ENCODE measurements at regions not wholly inside any gene's neighbourhood (a gene's known extent, or its start where the extent isn't known, plus 50 kb on each side); places are given as distances from the start of the nearest gene placed in this dataset.

GRCh38 chr4:41471126-41472071, 66.6 kb upstream of the LIMCH1 start:
- Histone ChIP-seq H3K4me3 (ENCODE audit: low read length) (no peak overlapping the region), H2AFZ (ENCODE audit: low read depth, low read length) (no peak overlapping the region), H3K9me3 (ENCODE audit: low read length) (peaks cover 2% of the 10 kb centered on the region), H3K27me3 (ENCODE audit: insufficient read depth, low read length) (no peaks in the 10 kb centered on the region), H3K4me1 (ENCODE audit: insufficient read depth, low read length) (peaks cover 43% of the 10 kb centered on the region), H3K36me3 (ENCODE audit: insufficient read depth, low read length) (no peaks in the 10 kb centered on the region)

GRCh38 chr4:41472081-41472480, 65.9 kb upstream of the LIMCH1 start:
- Histone ChIP-seq H3K27me3 (ENCODE audit: insufficient read depth, low read length) (no peaks in the 10 kb centered on the region), H3K4me1 (ENCODE audit: insufficient read depth, low read length) (peaks cover 50% of the 10 kb centered on the region), H3K36me3 (ENCODE audit: insufficient read depth, low read length) (no peaks in the 10 kb centered on the region), H2AFZ (ENCODE audit: low read depth, low read length) (no peak overlapping the region), H3K9me3 (ENCODE audit: low read length) (peaks cover 2% of the 10 kb centered on the region), H3K4me3 (ENCODE audit: low read length) (no peak overlapping the region)

- H3K36me3 ChIP-seq (ENCODE audit: insufficient read depth, low read length): no peaks in the 10 kb centered on the region
- peaks cover 2% of the 10 kb centered on the region for H3K9me3 ChIP-seq (ENCODE audit: low read length)
- H2AFZ ChIP-seq (ENCODE audit: low read depth, low read length): no peak overlapping the region
- no peak overlapping the region for H3K4me3 ChIP-seq (ENCODE audit: low read length)
- H3K27me3 ChIP-seq (ENCODE audit: insufficient read depth, low read length): no peaks in the 10 kb centered on the region
- peaks cover 47% of the 10 kb centered on the region for H3K4me1 ChIP-seq (ENCODE audit: insufficient read depth, low read length)
These were observed 64.8 kb upstream of the LIMCH1 start for GRCh38 chr4:41473176-41473575.

DNA sequence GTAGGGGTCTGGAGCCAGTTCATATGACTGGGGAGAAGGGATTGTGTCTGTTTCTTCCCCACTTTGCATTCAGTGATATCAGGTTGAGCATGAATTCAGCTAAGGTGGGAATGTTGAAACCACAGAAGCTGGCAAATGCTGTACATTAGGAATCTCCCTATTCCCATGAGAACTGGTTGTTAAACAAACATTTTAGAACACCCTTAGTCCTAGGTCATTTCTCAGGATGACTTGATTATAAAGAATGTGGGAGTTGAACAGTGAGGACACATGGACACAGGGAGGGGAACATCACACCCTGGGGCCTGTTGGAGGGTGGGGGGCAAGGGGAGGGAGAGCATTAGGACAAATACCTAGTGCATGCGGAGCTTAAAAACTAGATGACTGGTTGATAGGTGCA, 62.6 kb upstream of the LIMCH1 start:
- peaks cover 39% of the 10 kb centered on the region for H3K4me1 ChIP-seq (ENCODE audit: insufficient read depth, low read length)
- H2AFZ ChIP-seq (ENCODE audit: low read depth, low read length): no peak overlapping the region
- no peaks in the 10 kb centered on the region for H3K9me3 ChIP-seq (ENCODE audit: low read length)
- no peaks in the 10 kb centered on the region for H3K27me3 ChIP-seq (ENCODE audit: insufficient read depth, low read length)
- no peaks in the 10 kb centered on the region for H3K36me3 ChIP-seq (ENCODE audit: insufficient read depth, low read length)
- no peak overlapping the region for H3K4me3 ChIP-seq (ENCODE audit: low read length)

DNA sequence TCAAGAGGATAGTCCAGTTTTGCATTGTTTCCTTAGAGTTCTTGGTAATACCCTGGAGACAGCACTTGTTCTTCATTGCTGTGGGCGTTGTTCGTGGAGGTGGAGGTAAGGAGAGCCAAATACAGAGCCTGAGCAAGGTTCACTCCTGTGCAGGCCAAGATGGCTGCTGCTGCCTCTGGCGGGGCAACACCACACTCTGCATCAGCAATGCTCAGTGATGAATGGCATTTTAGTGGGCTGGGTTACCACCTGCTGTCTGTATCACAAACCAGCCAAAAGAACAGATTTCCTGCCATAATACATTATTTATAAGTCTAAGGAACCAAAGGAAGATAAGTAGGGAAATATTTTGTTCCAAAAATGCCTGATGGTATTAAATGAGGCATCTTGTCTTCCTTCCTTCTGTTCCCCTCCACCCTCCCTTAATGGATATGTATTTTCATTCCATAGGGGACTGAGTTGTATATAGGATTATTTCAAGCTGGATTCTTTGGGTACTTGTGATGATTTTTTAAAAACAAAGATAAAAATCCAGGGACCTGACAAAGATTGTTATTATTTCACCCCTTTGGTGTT, 61.6 kb upstream of the LIMCH1 start:
- no peak overlapping the region for H3K4me3 ChIP-seq (ENCODE audit: low read length)
- H2AFZ ChIP-seq (ENCODE audit: low read depth, low read length): no peak overlapping the region
- no peaks in the 10 kb centered on the region for H3K27me3 ChIP-seq (ENCODE audit: insufficient read depth, low read length)

DNA sequence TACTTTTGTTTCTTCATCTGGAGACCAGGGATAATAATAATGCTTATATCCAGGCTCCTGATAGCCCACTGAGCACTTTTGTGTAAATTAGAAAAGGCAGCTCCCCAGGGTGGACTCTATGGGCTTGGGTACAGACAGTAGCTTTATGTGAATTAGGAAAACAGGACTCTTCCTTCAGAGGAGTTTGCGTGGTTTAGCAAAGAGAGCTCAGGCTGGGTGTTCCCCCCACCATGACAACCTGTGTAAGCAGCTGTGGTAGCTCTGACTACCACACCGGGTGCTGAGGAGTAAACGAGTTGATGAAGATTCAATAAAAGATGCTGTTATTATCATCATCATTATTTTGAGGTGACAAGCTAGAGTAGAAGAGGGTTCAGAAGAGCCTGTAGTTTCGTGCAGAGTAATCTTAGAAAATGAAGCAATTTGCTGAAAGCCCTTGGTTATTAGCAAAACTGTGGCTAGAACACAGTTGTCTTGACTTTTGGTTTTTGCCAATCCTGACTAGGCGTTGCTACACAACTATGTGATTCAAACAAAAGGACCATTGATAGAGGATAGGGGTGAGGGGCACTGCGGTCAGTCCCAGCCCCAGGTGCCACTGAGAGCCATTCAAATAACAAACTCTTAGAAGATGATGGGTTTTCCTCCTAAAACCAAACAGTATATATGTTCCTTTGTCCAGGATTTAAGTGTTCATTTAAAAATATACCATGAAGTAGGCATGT, 60.6 kb upstream of the LIMCH1 start:
- H3K4me3 ChIP-seq (ENCODE audit: low read length): no peak overlapping the region
- no peaks in the 10 kb centered on the region for H3K9me3 ChIP-seq (ENCODE audit: low read length)
- no peaks in the 10 kb centered on the region for H3K36me3 ChIP-seq (ENCODE audit: insufficient read depth, low read length)
- peaks cover 23% of the 10 kb centered on the region for H3K4me1 ChIP-seq (ENCODE audit: insufficient read depth, low read length)
- no peak overlapping the region for H2AFZ ChIP-seq (ENCODE audit: low read depth, low read length)
- no peaks in the 10 kb centered on the region for H3K27me3 ChIP-seq (ENCODE audit: insufficient read depth, low read length)

More for the DNA sequence above, 61.6 kb upstream of the LIMCH1 start:
- Histone ChIP-seq H3K9me3 (ENCODE audit: low read length) (no peaks in the 10 kb centered on the region), H3K4me1 (ENCODE audit: insufficient read depth, low read length) (peaks cover 29% of the 10 kb centered on the region), H3K36me3 (ENCODE audit: insufficient read depth, low read length) (no peaks in the 10 kb centered on the region)

DNA sequence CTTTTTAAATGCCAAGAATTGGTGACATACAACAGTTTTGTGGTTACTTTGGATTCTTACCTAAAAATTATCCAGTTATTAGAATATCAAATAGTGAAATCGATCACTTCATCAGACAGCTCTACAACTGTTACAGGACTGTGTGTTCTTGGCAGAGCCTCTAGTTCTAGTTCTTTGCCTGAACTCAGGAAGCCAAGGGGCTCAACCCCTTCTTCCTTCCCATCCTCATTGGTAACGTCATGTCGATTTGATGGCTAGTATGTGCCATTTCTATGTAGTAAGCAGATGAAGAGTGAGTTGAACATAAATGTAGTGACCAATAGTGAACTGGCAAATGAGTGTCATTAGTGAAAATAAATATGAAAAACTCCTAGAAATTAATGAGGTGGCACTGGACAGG, 59.4 kb upstream of the LIMCH1 start:
- H3K4me3 ChIP-seq (ENCODE audit: low read length): no peak overlapping the region
- H3K36me3 ChIP-seq (ENCODE audit: insufficient read depth, low read length): no peaks in the 10 kb centered on the region
- no peak overlapping the region for H2AFZ ChIP-seq (ENCODE audit: low read depth, low read length)
- peaks cover 16% of the 10 kb centered on the region for H3K4me1 ChIP-seq (ENCODE audit: insufficient read depth, low read length)
- no peaks in the 10 kb centered on the region for H3K27me3 ChIP-seq (ENCODE audit: insufficient read depth, low read length)
- no peaks in the 10 kb centered on the region for H3K9me3 ChIP-seq (ENCODE audit: low read length)

DNA sequence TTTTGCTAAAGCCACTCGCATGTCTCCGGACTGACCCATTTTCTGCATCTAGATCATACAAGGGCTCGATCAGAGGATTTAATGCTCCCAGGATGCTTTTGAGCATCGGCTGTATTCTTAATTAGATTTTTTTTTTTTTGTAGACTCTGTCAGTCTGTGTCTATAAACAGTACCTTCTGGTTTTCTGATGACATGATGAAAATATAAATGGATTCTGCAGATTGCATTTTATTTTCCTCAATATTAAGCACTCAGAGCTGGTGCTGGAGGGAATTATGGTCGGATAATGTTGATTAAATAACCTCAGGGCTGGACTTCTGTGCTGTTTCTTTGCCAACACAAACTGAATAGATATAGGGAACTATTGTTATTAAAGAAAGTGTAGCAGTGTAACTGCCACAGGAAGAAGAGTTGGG, 57.1 kb upstream of the LIMCH1 start:
- H2AFZ ChIP-seq (ENCODE audit: low read depth, low read length): no peak overlapping the region
- peaks cover 16% of the 10 kb centered on the region for H3K4me1 ChIP-seq (ENCODE audit: insufficient read depth, low read length)
- no peak overlapping the region for H3K4me3 ChIP-seq (ENCODE audit: low read length)
- no peaks in the 10 kb centered on the region for H3K27me3 ChIP-seq (ENCODE audit: insufficient read depth, low read length)
- H3K36me3 ChIP-seq (ENCODE audit: insufficient read depth, low read length): no peaks in the 10 kb centered on the region
- no peaks in the 10 kb centered on the region for H3K9me3 ChIP-seq (ENCODE audit: low read length)

GRCh38 chr4:41483771-41484170, 54.2 kb upstream of the LIMCH1 start:
- H3K36me3 ChIP-seq (ENCODE audit: insufficient read depth, low read length): no peaks in the 10 kb centered on the region
- H3K9me3 ChIP-seq (ENCODE audit: low read length): peaks cover 5% of the 10 kb centered on the region
- no peaks in the 10 kb centered on the region for H3K4me1 ChIP-seq (ENCODE audit: insufficient read depth, low read length)
- H3K27me3 ChIP-seq (ENCODE audit: insufficient read depth, low read length): no peaks in the 10 kb centered on the region
- H3K4me3 ChIP-seq (ENCODE audit: low read length): no peak overlapping the region
- H2AFZ ChIP-seq (ENCODE audit: low read depth, low read length): no peak overlapping the region

DNA sequence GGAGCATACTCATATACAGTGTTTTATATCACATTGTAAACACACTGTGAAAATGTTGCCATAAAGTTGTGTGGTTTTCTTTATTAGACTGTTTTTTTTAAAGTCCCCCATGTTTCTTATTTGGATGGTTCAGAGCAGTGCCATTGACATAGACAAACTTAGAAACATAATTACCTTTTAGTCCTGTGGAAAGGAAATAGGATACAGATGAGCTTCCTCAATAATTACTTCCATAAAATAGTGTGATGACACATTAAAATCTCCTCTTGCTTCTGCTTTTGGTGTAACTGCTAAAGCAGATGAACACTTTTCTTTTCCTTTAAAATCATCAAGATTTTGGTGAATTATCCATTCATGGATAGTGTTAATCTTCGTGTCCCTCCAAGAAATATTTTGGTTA, 52.9 kb upstream of the LIMCH1 start:
- peaks cover 5% of the 10 kb centered on the region for H3K9me3 ChIP-seq (ENCODE audit: low read length)
- no peak overlapping the region for H3K4me3 ChIP-seq (ENCODE audit: low read length)
- no peaks in the 10 kb centered on the region for H3K4me1 ChIP-seq (ENCODE audit: insufficient read depth, low read length)

DNA sequence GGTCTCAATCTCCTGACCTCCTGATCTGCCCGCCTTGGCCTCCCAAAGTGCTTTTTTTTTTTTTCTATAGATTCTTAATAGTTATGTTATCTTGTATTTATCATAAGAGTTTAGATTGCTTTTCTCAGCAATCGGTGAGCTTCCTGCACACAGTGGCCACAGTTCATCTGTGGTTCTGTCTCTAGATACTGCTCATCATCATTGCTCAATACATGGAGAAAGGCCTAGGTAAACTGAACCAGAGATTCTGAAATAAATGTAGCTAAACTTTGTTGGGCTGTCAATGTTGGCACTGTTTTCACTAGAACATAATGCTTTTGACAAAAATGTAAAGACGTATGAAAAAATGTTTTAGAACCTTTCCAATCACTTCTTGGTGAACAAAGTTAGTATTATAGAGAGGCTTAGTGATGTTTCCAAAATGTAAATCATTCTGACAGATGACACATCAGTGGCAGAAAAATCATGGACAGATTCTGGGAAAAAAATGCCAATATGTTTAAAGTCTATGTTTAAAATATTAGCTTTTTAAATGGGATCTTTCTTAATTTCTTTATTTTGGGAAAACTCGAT, 50.0 kb upstream of the LIMCH1 start:
- peaks cover 8% of the 10 kb centered on the region for H3K9me3 ChIP-seq (ENCODE audit: low read length)
- no peaks in the 10 kb centered on the region for H3K4me1 ChIP-seq (ENCODE audit: insufficient read depth, low read length)
- no peak overlapping the region for H2AFZ ChIP-seq (ENCODE audit: low read depth, low read length)
- no peak overlapping the region for H3K4me3 ChIP-seq (ENCODE audit: low read length)
- H3K27me3 ChIP-seq (ENCODE audit: insufficient read depth, low read length): no peaks in the 10 kb centered on the region
- H3K36me3 ChIP-seq (ENCODE audit: insufficient read depth, low read length): no peaks in the 10 kb centered on the region

More for the DNA sequence above, 52.9 kb upstream of the LIMCH1 start:
- H3K36me3 ChIP-seq (ENCODE audit: insufficient read depth, low read length): no peaks in the 10 kb centered on the region
- H2AFZ ChIP-seq (ENCODE audit: low read depth, low read length): no peak overlapping the region
- no peaks in the 10 kb centered on the region for H3K27me3 ChIP-seq (ENCODE audit: insufficient read depth, low read length)

All from neuron (in vitro differentiated cells).